Spleen (tissue), 7 donors: ENCODE measurements at regions not wholly inside any gene's neighbourhood (a gene's known extent, or its start where the extent isn't known, plus 50 kb on each side); places are given as distances from the start of the nearest gene placed in this dataset.

ENCODE experiments used
- CTCF ChIP-seq, 11 experiments: fragments of 200-600 bp in 7 of 11; fragments of 450-650 bp in 4 of 11; sonication (generic) in 4 of 11; IDR thresholded peaks in 8 of 11; conservative IDR thresholded peaks in 3 of 11; 1 replicate in 7 of 11; 2 replicates in 4 of 11; pipeline versions ENCODE4 v1.4.0 to v1.8.0; 2016 to 2021; ENCODE audit warnings: antibody characterized with exemption in 11 of 11, inconsistent platforms in 4 of 11, mild to moderate bottlenecking in 1 of 11
- POLR2A ChIP-seq, 3 donors: fragments of 450-650 bp; IDR thresholded peaks; one replicate each; pipeline ENCODE4 v1.5.1; 2017; ENCODE audit warnings: antibody characterized with exemption in 3 of 3, mild to moderate bottlenecking in 1 of 3
- donor health status: DM: no; HTN: no; CAD: no; lungs with moderate emphysema.
- donor health status: DM: no; HTN: no; CAD: no.
- donor health status: DM: no; HTN: no; CAD: no.

- TF ChIP-seq CTCF (IDR thresholded peaks at IDR 0.05 in 8 of 11, conservative IDR thresholded peaks at IDR 0.05 in 3 of 11), result no peak
- no peak for TF ChIP-seq POLR2A (IDR thresholded peaks at IDR 0.05)
Measured at GRCh38 chr1:196001188-196001587, 607.1 kb downstream of the KCNT2 start.
